Erythroblast (primary cell): ENCODE measurements at regions not wholly inside any gene's neighbourhood (a gene's known extent, or its start where the extent isn't known, plus 50 kb on each side); places are given as distances from the start of the nearest gene placed in this dataset.

Experiments used
- GATA1 ChIP-seq: IDR thresholded peaks from 2 replicates; pipeline ENCODE4 v1.6.1; 2011; ENCODE audit warnings: low read depth, mild to moderate bottlenecking, control low read depth, low read length, moderate library complexity
- POLR2A ChIP-seq: IDR thresholded peaks from 2 replicates; pipeline ENCODE4 v1.6.1; 2011; ENCODE audit warnings: mild to moderate bottlenecking, low read length

GRCh38 chr10:78696791-78697395, 371.9 kb upstream of the ZMIZ1 start:
- TF ChIP-seq POLR2A (no peak), GATA1 (no peak)
